OCI-LY7 (cell line): ENCODE measurements at regions not wholly inside any gene's neighbourhood (a gene's known extent, or its start where the extent isn't known, plus 50 kb on each side); places are given as distances from the start of the nearest gene placed in this dataset.
"Not testable (repeated sequence)": the region's sequence is repeated elsewhere in the genome, so short reads cannot be mapped to it uniquely, and the experiment has no call there.

ENCODE experiments used
- BruUV-seq: library from RNA; stranded (reverse); fragments of 400-500 nt; replicated peaks from 2 replicates; lab custom pipeline; 2021; lab: Mats Ljungman, UMichigan
- CTCF ChIA-PET: fragments of 300-600 bp; sonication (Branson Sonifier 250); formaldehyde crosslinking; loops from one replicate; lab custom pipeline; 2022; ENCODE audit warnings: antibody characterized with exemption; ENCODE audit not compliant: unreplicated experiment; lab: Charles Lee
- POLR2A ChIA-PET: fragments of 300-600 bp; sonication (Branson Sonifier 250); formaldehyde crosslinking; loops from one replicate; lab custom pipeline; 2022; ENCODE audit warnings: antibody characterized with exemption; lab: Charles Lee
- DNase-seq: peaks from one replicate; pipeline ENCODE4 v3.0.0-alpha.2; 2015; ENCODE audit warnings: low spot score
- H2AFZ ChIP-seq: fragments of 200-600 bp; sonication (generic), shearing (Covaris generic); 2 replicates; pipeline ENCODE4 v1.6.1; 2014; ENCODE audit warnings: mild to moderate bottlenecking, antibody characterized with exemption, low read length, moderate library complexity
- H3K27ac ChIP-seq: fragments of 200-600 bp; sonication (generic); 2 replicates; pipeline ENCODE4 v1.5.1; 2014; ENCODE audit warnings: mixed run types, low read depth, mild to moderate bottlenecking, moderate library complexity, low read length, inconsistent platforms; ENCODE audit not compliant: poor library complexity, severe bottlenecking
- H3K36me3 ChIP-seq: fragments of 200-600 bp; sonication (generic); 2 replicates; pipeline ENCODE4 v1.6.1; 2014; ENCODE audit warnings: mild to moderate bottlenecking, antibody characterized with exemption, low read length, moderate library complexity, mixed read lengths; ENCODE audit not compliant: insufficient read depth
- H3K4me1 ChIP-seq: fragments of 200-600 bp; sonication (generic); 2 replicates; pipeline ENCODE4 v1.5.1; 2014; ENCODE audit warnings: mild to moderate bottlenecking, low read length; ENCODE audit not compliant: insufficient read depth, poor library complexity, severe bottlenecking
- H3K4me2 ChIP-seq: fragments of 200-600 bp; sonication (generic); 2 replicates; pipeline ENCODE4 v1.6.1; 2014; ENCODE audit warnings: mild to moderate bottlenecking, low read length
- H3K4me3 ChIP-seq: fragments of 200-600 bp; sonication (generic); 2 replicates; pipeline ENCODE4 v1.5.1; 2014; ENCODE audit warnings: mild to moderate bottlenecking, low read depth, low read length; ENCODE audit not compliant: poor library complexity, severe bottlenecking
- H3K79me2 ChIP-seq: fragments of 200-600 bp; sonication (generic); 2 replicates; pipeline ENCODE4 v1.6.1; 2016; ENCODE audit warnings: low read depth, mild to moderate bottlenecking, low read length, moderate library complexity, mixed read lengths; ENCODE audit not compliant: insufficient read depth
- H3K9me2 ChIP-seq: fragments of 200-600 bp; sonication (generic); 2 replicates; pipeline ENCODE4 v1.6.1; 2016; ENCODE audit warnings: mild to moderate bottlenecking, low read length, mixed read lengths; ENCODE audit not compliant: insufficient read depth
- H3K9me3 ChIP-seq: fragments of 200-600 bp; sonication (generic); 2 replicates; pipeline ENCODE4 v1.6.1; 2014; ENCODE audit warnings: mild to moderate bottlenecking, mixed run types, low read length, mixed read lengths
- H4K20me1 ChIP-seq: fragments of 200-600 bp; sonication (generic); 2 replicates; pipeline ENCODE4 v1.6.1; 2014; ENCODE audit warnings: mild to moderate bottlenecking, antibody characterized with exemption, low read length, moderate library complexity, mixed read lengths; ENCODE audit not compliant: insufficient read depth
- CTCF ChIP-seq: fragments of 200-600 bp; sonication (generic); conservative IDR thresholded peaks from 2 replicates; pipeline ENCODE4 v1.5.1; 2014; ENCODE audit warnings: mild to moderate bottlenecking, antibody characterized with exemption, low read length, moderate library complexity, mixed read lengths
- EZH2phosphoT487 ChIP-seq: fragments of 200-600 bp; sonication (generic); IDR thresholded peaks from 2 replicates; pipeline ENCODE4 v1.6.1; 2018; ENCODE audit warnings: low read depth, borderline replicate concordance, mild to moderate bottlenecking, mixed run types, antibody characterized with exemption, low read length, moderate library complexity, mixed read lengths
- intact Hi-C: fragments of 100-400 bp; cut with micrococcal nuclease; formaldehyde crosslinking; loops from one replicate; pipeline ENCODE4 v1.10.0; 2022; ENCODE audit not compliant: unreplicated experiment

- no peak for TF ChIP-seq EZH2phosphoT487
- no peak for TF ChIP-seq CTCF
- ChIA-PET CTCF (no interaction called here), POLR2A (interaction anchor here (1.0 to 1.7 kb wide), 2 partner anchors 9 to 11 kb away, joined by 3 to 7 read pairs; no protein-coding TSS in a partner anchor)
- no TSS peak for BruUV-seq
- no peak overlapping the region for H3K27ac ChIP-seq
- no peaks in the 10 kb centered on the region for H3K4me1 ChIP-seq
- H3K9me2 ChIP-seq = no peaks in the 10 kb centered on the region
- no peak overlapping the region for H3K4me2 ChIP-seq
- no peaks in the 10 kb centered on the region for H3K36me3 ChIP-seq
- H2AFZ ChIP-seq = no peak overlapping the region
- DNase-seq = no peak
- intact Hi-C loops = loop anchor here (10.0 kb wide), 1 partner anchor 363 kb away; no protein-coding TSS in a partner anchor
- no peak overlapping the region for H3K4me3 ChIP-seq
- H3K79me2 ChIP-seq = no peaks in the 10 kb centered on the region
- no peaks in the 10 kb centered on the region for H3K9me3 ChIP-seq
- H4K20me1 ChIP-seq = no peaks in the 10 kb centered on the region
Observed at GRCh38 chr2:161067846-161068350, 92.3 kb upstream of the TANK start.

- H2AFZ ChIP-seq = no peak overlapping the region
- ChIA-PET POLR2A (interaction anchor here (0.6 to 1.0 kb wide), 3 partner anchors 31 to 862 kb away, joined by 3 to 4 read pairs (median 3); no protein-coding TSS in a partner anchor), CTCF (no interaction called here)
- no peak overlapping the region for H3K27ac ChIP-seq
- DNase-seq = no peak
- H3K9me2 ChIP-seq = no peaks in the 10 kb centered on the region
- no peaks in the 10 kb centered on the region for H3K4me1 ChIP-seq
- no peak overlapping the region for H3K4me3 ChIP-seq
- H3K4me2 ChIP-seq = no peak overlapping the region
- BruUV-seq = no TSS peak
- H3K36me3 ChIP-seq = no peaks in the 10 kb centered on the region
- no peak for TF ChIP-seq CTCF
- TF ChIP-seq EZH2phosphoT487 = no peak
- no peaks in the 10 kb centered on the region for H3K9me3 ChIP-seq
- H3K79me2 ChIP-seq = no peaks in the 10 kb centered on the region
- H4K20me1 ChIP-seq = no peaks in the 10 kb centered on the region
- intact Hi-C loops = loop anchor here (10.0 kb wide), 1 partner anchor 364 kb away; no protein-coding TSS in a partner anchor
Observed at GRCh38 chr2:161068670-161069069, 91.6 kb upstream of the TANK start.

- no peaks in the 10 kb centered on the region for H3K4me1 ChIP-seq
- no peaks in the 10 kb centered on the region for H3K9me2 ChIP-seq
- POLR2A ChIA-PET = no interaction called here
- no peaks in the 10 kb centered on the region for H3K79me2 ChIP-seq
- H3K4me3 ChIP-seq = no peak overlapping the region
- CTCF ChIA-PET = no interaction called here
- H3K4me2 ChIP-seq = no peak overlapping the region
- intact Hi-C loops = loop anchor here (1.0 kb wide), 1 partner anchor 11 kb away; no protein-coding TSS in a partner anchor
- no peaks in the 10 kb centered on the region for H3K9me3 ChIP-seq
- no TSS peak for BruUV-seq
- TF ChIP-seq CTCF (no peak), EZH2phosphoT487 (no peak)
- H3K36me3 ChIP-seq = no peaks in the 10 kb centered on the region
- H3K27ac ChIP-seq = no peak overlapping the region
- H2AFZ ChIP-seq = no peak overlapping the region
- H4K20me1 ChIP-seq = no peaks in the 10 kb centered on the region
- no peak for DNase-seq
Observed at GRCh38 chr2:161070693-161071479, 89.3 kb upstream of the TANK start.

- intact Hi-C loops, H4K20me1 ChIP-seq, CTCF ChIA-PET, H3K79me2 ChIP-seq, H3K9me3 ChIP-seq, BruUV-seq, H3K36me3 ChIP-seq, H3K27ac ChIP-seq, DNase-seq, H3K4me2 ChIP-seq, H3K4me1 ChIP-seq, H3K9me2 ChIP-seq, H2AFZ ChIP-seq, POLR2A ChIA-PET, H3K4me3 ChIP-seq: not testable (repeated sequence)
Observed at GRCh38 chr2:161072436-161072835, 87.8 kb upstream of the TANK start.
